SU-DHL-6 (cell line): ENCODE measurements at regions not wholly inside any gene's neighbourhood (a gene's known extent, or its start where the extent isn't known, plus 50 kb on each side); places are given as distances from the start of the nearest gene placed in this dataset.

ENCODE experiments used
- CTCF ChIP-seq: fragments of 200-600 bp; sonication (generic); IDR thresholded peaks from one replicate; pipeline ENCODE4 v1.5.1; 2017; ENCODE audit warnings: antibody characterized with exemption, mild to moderate bottlenecking, low read length, moderate library complexity; ENCODE audit not compliant: insufficient read depth, poor library complexity, severe bottlenecking
- EZH2phosphoT487 ChIP-seq: fragments of 200-600 bp; sonication (generic), shearing (Covaris generic); conservative IDR thresholded peaks from 2 replicates; pipeline ENCODE4 v1.6.1; 2018; ENCODE audit warnings: mild to moderate bottlenecking, antibody characterized with exemption, low read length, moderate library complexity, mixed read lengths

- TF ChIP-seq CTCF (no peak), EZH2phosphoT487 (no peak)
Observed at GRCh38 chr11:87447606-87448005, 409.9 kb downstream of the TMEM135 start.
